NT2/D1 (cell line): ENCODE measurements at regions not wholly inside any gene's neighbourhood (a gene's known extent, or its start where the extent isn't known, plus 50 kb on each side); places are given as distances from the start of the nearest gene placed in this dataset.

Experiments
- SUZ12 ChIP-seq: IDR thresholded peaks from 2 replicates; pipeline ENCODE4 v1.6.1; 2011; ENCODE audit not compliant: insufficient read length, insufficient read depth; ENCODE audit errors: extremely low read depth
- ZNF274 ChIP-seq: IDR thresholded peaks from 2 replicates; pipeline ENCODE4 v1.6.1; 2011; ENCODE audit warnings: mild to moderate bottlenecking, low read depth, low read length

- no peak for TF ChIP-seq ZNF274
- no peak for TF ChIP-seq SUZ12
Observed at GRCh38 chr1:189500778-189501177, 976.9 kb downstream of the BRINP3 start.
